Stimulated activated CD4-positive, alpha-beta T cell treated with anti-CD3 and anti-CD28 coated beads, TNF-alpha, amount 100 ng/mL, for 48 hours (primary cell): ENCODE measurements at regions not wholly inside any gene's neighbourhood (a gene's known extent, or its start where the extent isn't known, plus 50 kb on each side); places are given as distances from the start of the nearest gene placed in this dataset.

ENCODE experiments used
- DNase-seq, 3 donors: peaks; one replicate each; pipeline ENCODE4 v3.0.0-alpha.2; 2020; ENCODE audit warnings: low read depth in 3 of 3

GRCh38 chr6:155623450-155624178 is 168.0 kb upstream of the NOX3 start:
- no peak for DNase-seq

- DNase-seq = no peak
Observed at GRCh38 chr6:155614606-155615005, 159.0 kb upstream of the NOX3 start.

GRCh38 chr6:155611742-155612141 is 156.1 kb upstream of the NOX3 start:
- DNase-seq = no peak

GRCh38 chr6:155604991-155605390 is 149.4 kb upstream of the NOX3 start:
- DNase-seq = no peak

GRCh38 chr6:155599561-155599960 is 143.9 kb upstream of the NOX3 start:
- no peak for DNase-seq

GRCh38 chr6:155599160-155599559 is 143.5 kb upstream of the NOX3 start:
- no peak for DNase-seq

- no peak for DNase-seq
Observed at GRCh38 chr6:155595284-155595683, 139.6 kb upstream of the NOX3 start.

GRCh38 chr6:155591741-155592140 is 136.1 kb upstream of the NOX3 start:
- DNase-seq = no peak

GRCh38 chr6:155589190-155589589 is 133.6 kb upstream of the NOX3 start:
- DNase-seq = no peak

- no peak for DNase-seq
Observed at GRCh38 chr6:155587817-155588216, 132.2 kb upstream of the NOX3 start.

- DNase-seq = no peak
Observed at GRCh38 chr6:155586090-155586489, 130.5 kb upstream of the NOX3 start.

GRCh38 chr6:155584006-155584405 is 128.4 kb upstream of the NOX3 start:
- DNase-seq = no peak

GRCh38 chr6:155582016-155582991 is 126.7 kb upstream of the NOX3 start:
- DNase-seq = no peak

GRCh38 chr6:155580904-155581303 is 125.3 kb upstream of the NOX3 start:
- DNase-seq = no peak

- no peak for DNase-seq
Observed at GRCh38 chr6:155578251-155578650, 122.6 kb upstream of the NOX3 start.

GRCh38 chr6:155561966-155562364 is 106.3 kb upstream of the NOX3 start:
- no peak for DNase-seq

GRCh38 chr6:155561257-155561965 is 105.8 kb upstream of the NOX3 start:
- DNase-seq = no peak

- no peak for DNase-seq
Observed at GRCh38 chr6:155549928-155550327, 94.3 kb upstream of the NOX3 start.

GRCh38 chr6:155549028-155549798 is 93.6 kb upstream of the NOX3 start:
- DNase-seq = no peak

GRCh38 chr6:155548576-155548975 is 92.9 kb upstream of the NOX3 start:
- DNase-seq = no peak

GRCh38 chr6:155544677-155545076 is 89.0 kb upstream of the NOX3 start:
- DNase-seq = no peak
